HUDEP-2 (cell line): ENCODE measurements at regions not wholly inside any gene's neighbourhood (a gene's known extent, or its start where the extent isn't known, plus 50 kb on each side); places are given as distances from the start of the nearest gene placed in this dataset.
"Not testable (repeated sequence)": the region's sequence is repeated elsewhere in the genome, so short reads cannot be mapped to it uniquely, and the experiment has no call there.

Experiments used
- DNase-seq, 76 experiments: peaks; one replicate each; lab custom pipeline; 2025; ENCODE audit not compliant: unreplicated experiment in 76 of 76; lab: John Stamatoyannopoulos, UW

- no peak for DNase-seq
These were observed 60.2 kb downstream of the GLUL start for GRCh38 chr1:182331387-182331786.

GRCh38 chr1:182330303-182330702 is 61.3 kb downstream of the GLUL start:
- DNase-seq, result peak in 68 of 76 experiments; percentile 3 to 84 (median 48)

- peak in 3 of 76 experiments; percentile 10 to 37 (median 17) for DNase-seq
These were observed 62.1 kb downstream of the GLUL start for GRCh38 chr1:182329471-182329870.

GRCh38 chr1:182328591-182328990 is 63.0 kb downstream of the GLUL start:
- no peak for DNase-seq

GRCh38 chr1:182325339-182325738 is 66.3 kb downstream of the GLUL start:
- no peak for DNase-seq

- DNase-seq, result not testable (repeated sequence)
These were observed 70.1 kb downstream of the GLUL start for GRCh38 chr1:182321532-182321931.

- DNase-seq, result no peak
These were observed 73.9 kb downstream of the GLUL start for GRCh38 chr1:182317611-182318161.

GRCh38 chr1:182316454-182316853 is 75.1 kb downstream of the GLUL start:
- not testable (repeated sequence) for DNase-seq

GRCh38 chr1:182315167-182315556 is 76.4 kb downstream of the GLUL start:
- DNase-seq, result no peak

GRCh38 chr1:182309631-182310351 is 81.8 kb downstream of the GLUL start:
- no peak for DNase-seq

GRCh38 chr1:182308826-182309225 is 82.8 kb downstream of the GLUL start:
- DNase-seq, result no peak

GRCh38 chr1:182307486-182307885 is 84.1 kb downstream of the GLUL start:
- not testable (repeated sequence) for DNase-seq

GRCh38 chr1:182305861-182306260 is 85.7 kb downstream of the GLUL start:
- no peak for DNase-seq

GRCh38 chr1:182304627-182305026 is 87.0 kb downstream of the GLUL start:
- DNase-seq, result no peak

GRCh38 chr1:182304218-182304617 is 87.4 kb downstream of the GLUL start:
- DNase-seq, result no peak

- DNase-seq, result no peak
These were observed 87.8 kb downstream of the GLUL start for GRCh38 chr1:182303778-182304177.

- peak in 57 of 76 experiments; percentile 7 to 65 (median 31) for DNase-seq
These were observed 90.0 kb downstream of the GLUL start for GRCh38 chr1:182301467-182302198.

GRCh38 chr1:182301026-182301436 is 90.6 kb downstream of the GLUL start:
- DNase-seq, result peak in 10 of 76 experiments; percentile 10 to 49 (median 18)

- peak in 75 of 76 experiments; percentile 30 to 97 (median 85) for DNase-seq
These were observed 91.6 kb downstream of the GLUL start for GRCh38 chr1:182299728-182300616.

GRCh38 chr1:182299054-182299727 is 92.4 kb downstream of the GLUL start:
- DNase-seq, result peak in 3 of 76 experiments; percentile 13 to 21 (median 19)
